PC-3 (cell line): ENCODE measurements at regions not wholly inside any gene's neighbourhood (a gene's known extent, or its start where the extent isn't known, plus 50 kb on each side); places are given as distances from the start of the nearest gene placed in this dataset.
A peak's percentile ranks its signal among the peaks of the same experiment; 100 is the strongest.

Experiments used
- ATAC-seq: fragments of 200-7000 bp; cut with Tn5 transposase; 2 replicates; pipeline ENCODE4 v1.9.1; 2020; ENCODE audit warnings: mild to moderate bottlenecking, moderate library complexity
- BruUV-seq: library from RNA; stranded (reverse); fragments of 400-500 nt; replicated peaks from 2 replicates; lab custom pipeline; 2021; lab: Mats Ljungman, UMichigan
- CTCF ChIA-PET: fragments of 300-600 bp; sonication (Branson Sonifier 250); formaldehyde crosslinking; loops from one replicate; lab custom pipeline; 2022; ENCODE audit warnings: antibody characterized with exemption; lab: Charles Lee
- POLR2A ChIA-PET: fragments of 300-600 bp; sonication (Branson Sonifier 250); formaldehyde crosslinking; loops from one replicate; lab custom pipeline; 2022; ENCODE audit warnings: antibody characterized with exemption; ENCODE audit not compliant: unreplicated experiment; lab: Charles Lee
- DNase-seq: peaks from one replicate; pipeline ENCODE4 v3.0.0-alpha.2; 2015
- H2AFZ ChIP-seq: fragments of 300-600 bp; sonication (generic); 2 replicates; pipeline ENCODE4 v1.6.0; 2016; ENCODE audit warnings: antibody characterized with exemption, low read length
- H3F3A ChIP-seq: fragments of 300-600 bp; sonication (generic); one replicate; pipeline ENCODE4 v1.6.0; 2017; ENCODE audit warnings: antibody characterized with exemption, low read length, control low read depth, mild to moderate bottlenecking; ENCODE audit not compliant: unreplicated experiment
- H3K27ac ChIP-seq: fragments of 300-600 bp; sonication (generic); 2 replicates; pipeline ENCODE4 v1.5.1; 2016; ENCODE audit warnings: mild to moderate bottlenecking, low read length
- H3K27me3 ChIP-seq: fragments of 300-600 bp; sonication (generic); 2 replicates; pipeline ENCODE4 v1.6.1; 2016; ENCODE audit warnings: low read length, mixed read lengths
- H3K36me3 ChIP-seq: fragments of 300-600 bp; sonication (generic); 2 replicates; pipeline ENCODE4 v1.6.1; 2016; ENCODE audit warnings: low read depth, mixed run types, low read length, mixed read lengths
- H3K4me1 ChIP-seq: fragments of 300-600 bp; sonication (generic); 2 replicates; pipeline ENCODE4 v1.5.1; 2016; ENCODE audit warnings: low read length; ENCODE audit not compliant: insufficient read depth
- H3K4me2 ChIP-seq: fragments of 300-600 bp; sonication (generic); 2 replicates; pipeline ENCODE4 v1.6.0; 2016; ENCODE audit warnings: low read length
- H3K4me3 ChIP-seq: fragments of 300-600 bp; sonication (generic); 2 replicates; pipeline ENCODE4 v1.5.1; 2016; ENCODE audit warnings: mild to moderate bottlenecking, low read length, mixed read lengths
- H3K79me2 ChIP-seq: fragments of 300-600 bp; sonication (generic); 2 replicates; pipeline ENCODE4 v1.6.1; 2017; ENCODE audit warnings: low read length, mixed read lengths
- H3K9ac ChIP-seq: fragments of 300-600 bp; sonication (generic); 2 replicates; pipeline ENCODE4 v1.6.0; 2016; ENCODE audit warnings: mild to moderate bottlenecking, low read length
- H3K9me2 ChIP-seq: fragments of 300-600 bp; sonication (generic); replicated peaks from 2 replicates; pipeline ENCODE4 v1.6.1; 2016; ENCODE audit warnings: mixed run types, low read length, mixed read lengths
- H3K9me3 ChIP-seq: fragments of 300-600 bp; sonication (generic); 2 replicates; pipeline ENCODE4 v1.6.1; 2016; ENCODE audit warnings: low read length, mixed read lengths
- H4K20me1 ChIP-seq: fragments of 300-600 bp; sonication (generic); 2 replicates; pipeline ENCODE4 v1.6.1; 2016; ENCODE audit warnings: low read length, mixed read lengths
- EZH2 ChIP-seq: fragments of 300-600 bp; sonication (generic); IDR thresholded peaks from one replicate; pipeline ENCODE4 v1.6.1; 2017; ENCODE audit warnings: antibody characterized with exemption, mild to moderate bottlenecking, low read length; ENCODE audit not compliant: unreplicated experiment
- EZH2phosphoT487 ChIP-seq: fragments of 300-600 bp; sonication (generic); IDR thresholded peaks from 2 replicates; pipeline ENCODE4 v1.6.1; 2018; ENCODE audit warnings: mild to moderate bottlenecking, antibody characterized with exemption, low read length, borderline replicate concordance
- intact Hi-C: fragments of 100-400 bp; cut with micrococcal nuclease; formaldehyde crosslinking; loops from 2 replicates; pipeline ENCODE4 v1.9.0; 2023
- TF ChIP-seq, protein P1 (sequence below): fragments of 300-600 bp; sonication (generic); conservative IDR thresholded peaks from 2 replicates; pipeline ENCODE4 v1.5.1; 2017; ENCODE audit warnings: antibody characterized with exemption, low read depth, mild to moderate bottlenecking, low read length

DNA sequence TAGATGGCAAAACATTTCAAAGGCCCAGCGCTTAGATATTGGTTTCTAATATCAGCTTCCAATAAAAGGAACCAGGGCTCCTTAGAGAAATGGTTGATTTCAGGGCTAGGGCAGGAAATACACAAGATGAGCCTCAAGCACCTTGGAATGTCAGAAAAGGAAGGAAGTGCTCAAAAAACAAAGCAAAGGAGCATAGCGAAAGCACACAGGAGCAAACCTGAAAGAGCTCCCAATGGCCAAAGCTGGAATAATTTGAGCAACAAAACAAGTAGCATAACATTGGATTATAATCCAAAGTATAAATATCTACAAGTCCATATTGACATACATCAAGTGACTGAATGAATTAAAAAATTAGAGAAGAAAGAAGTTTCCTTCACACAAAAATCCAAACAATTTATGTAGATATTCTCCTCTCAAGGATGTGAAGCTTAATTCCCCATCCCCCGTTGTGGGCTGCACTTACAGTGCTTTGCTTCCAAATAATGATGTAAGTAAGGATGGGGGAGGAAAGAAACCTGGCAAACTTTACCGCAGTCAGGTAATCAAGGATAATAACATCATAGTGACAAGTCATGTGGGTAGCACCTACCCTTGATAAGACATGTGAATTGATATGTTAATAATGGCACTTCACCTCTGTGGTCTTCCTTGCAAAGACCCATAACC lies 132.9 kb upstream of the DST start:
- Histone ChIP-seq H3K27me3 (no peaks in the 10 kb centered on the region), H4K20me1 (no peaks in the 10 kb centered on the region), H3K9ac (no peak overlapping the region), H3K4me1 (peaks cover 23% of the 10 kb centered on the region), H3K9me3 (no peaks in the 10 kb centered on the region), H3K79me2 (0 out of 2 replicates have a peak, but pooled peaks cover 4% of the 10 kb centered on the region), H3K36me3 (no peaks in the 10 kb centered on the region), H3K9me2 (no peaks in the 10 kb centered on the region), H3K4me2 (no peak overlapping the region), H3F3A (no peaks in the 10 kb centered on the region), H3K27ac (no peak overlapping the region), H3K4me3 (no peak overlapping the region), H2AFZ (no peak overlapping the region)
- TF ChIP-seq, protein P1, sequence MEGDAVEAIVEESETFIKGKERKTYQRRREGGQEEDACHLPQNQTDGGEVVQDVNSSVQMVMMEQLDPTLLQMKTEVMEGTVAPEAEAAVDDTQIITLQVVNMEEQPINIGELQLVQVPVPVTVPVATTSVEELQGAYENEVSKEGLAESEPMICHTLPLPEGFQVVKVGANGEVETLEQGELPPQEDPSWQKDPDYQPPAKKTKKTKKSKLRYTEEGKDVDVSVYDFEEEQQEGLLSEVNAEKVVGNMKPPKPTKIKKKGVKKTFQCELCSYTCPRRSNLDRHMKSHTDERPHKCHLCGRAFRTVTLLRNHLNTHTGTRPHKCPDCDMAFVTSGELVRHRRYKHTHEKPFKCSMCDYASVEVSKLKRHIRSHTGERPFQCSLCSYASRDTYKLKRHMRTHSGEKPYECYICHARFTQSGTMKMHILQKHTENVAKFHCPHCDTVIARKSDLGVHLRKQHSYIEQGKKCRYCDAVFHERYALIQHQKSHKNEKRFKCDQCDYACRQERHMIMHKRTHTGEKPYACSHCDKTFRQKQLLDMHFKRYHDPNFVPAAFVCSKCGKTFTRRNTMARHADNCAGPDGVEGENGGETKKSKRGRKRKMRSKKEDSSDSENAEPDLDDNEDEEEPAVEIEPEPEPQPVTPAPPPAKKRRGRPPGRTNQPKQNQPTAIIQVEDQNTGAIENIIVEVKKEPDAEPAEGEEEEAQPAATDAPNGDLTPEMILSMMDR, result no peak
- TF ChIP-seq EZH2phosphoT487, result no peak
- no peak for TF ChIP-seq EZH2
- POLR2A ChIA-PET, result no interaction called here
- intact Hi-C loops, result no loop called here
- CTCF ChIA-PET, result no interaction called here
- no peak for ATAC-seq
- DNase-seq, result no peak
- BruUV-seq, result no TSS peak

DNA sequence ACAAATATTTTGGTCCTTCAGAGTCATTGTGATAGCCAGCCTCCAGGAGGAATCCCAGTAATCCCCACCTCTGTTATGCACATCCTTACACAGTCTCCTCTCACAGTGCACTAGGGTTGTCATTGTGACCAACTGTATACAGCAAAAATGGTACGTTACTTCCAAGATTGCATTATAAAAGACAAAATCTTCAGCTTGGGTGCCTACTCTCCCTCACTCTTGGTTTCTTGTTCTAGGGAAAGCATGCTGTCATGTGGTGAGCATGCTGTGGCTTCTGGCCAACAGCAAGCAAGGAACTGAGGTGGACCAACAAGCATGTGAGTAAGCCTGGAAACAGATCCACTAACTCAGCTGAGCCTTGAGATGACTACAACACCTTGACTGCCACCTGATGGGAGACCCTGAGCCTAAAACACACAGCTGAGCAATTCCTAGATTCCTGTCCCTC lies 130.1 kb upstream of the DST start:
- H3K4me1 ChIP-seq, result peaks cover 23% of the 10 kb centered on the region
- H3K9me2 ChIP-seq, result no peaks in the 10 kb centered on the region
- no peaks in the 10 kb centered on the region for H3K27me3 ChIP-seq
- no peak overlapping the region for H3K9ac ChIP-seq
- peak; percentile 85 for ATAC-seq
- H4K20me1 ChIP-seq, result no peaks in the 10 kb centered on the region
- H3K36me3 ChIP-seq, result no peaks in the 10 kb centered on the region
- peak overlapping the region; percentile 36 for H3K27ac ChIP-seq
- H3K4me2 ChIP-seq, result 0 out of 2 replicates have a peak overlapping the region, but pooled peaks have one; percentile 12
- CTCF ChIA-PET, result no interaction called here
- H3K9me3 ChIP-seq, result no peaks in the 10 kb centered on the region
- no TSS peak for BruUV-seq
- no peak overlapping the region for H2AFZ ChIP-seq
- TF ChIP-seq, protein P1, result peak; percentile 41
- TF ChIP-seq EZH2phosphoT487, result no peak
- POLR2A ChIA-PET, result no interaction called here
- intact Hi-C loops, result no loop called here
- DNase-seq, result peak; percentile 83
- H3F3A ChIP-seq, result no peaks in the 10 kb centered on the region
- H3K79me2 ChIP-seq, result peaks cover 30% of the 10 kb centered on the region; the same call in 1 of the 2 replicates
- no peak overlapping the region for H3K4me3 ChIP-seq

DNA sequence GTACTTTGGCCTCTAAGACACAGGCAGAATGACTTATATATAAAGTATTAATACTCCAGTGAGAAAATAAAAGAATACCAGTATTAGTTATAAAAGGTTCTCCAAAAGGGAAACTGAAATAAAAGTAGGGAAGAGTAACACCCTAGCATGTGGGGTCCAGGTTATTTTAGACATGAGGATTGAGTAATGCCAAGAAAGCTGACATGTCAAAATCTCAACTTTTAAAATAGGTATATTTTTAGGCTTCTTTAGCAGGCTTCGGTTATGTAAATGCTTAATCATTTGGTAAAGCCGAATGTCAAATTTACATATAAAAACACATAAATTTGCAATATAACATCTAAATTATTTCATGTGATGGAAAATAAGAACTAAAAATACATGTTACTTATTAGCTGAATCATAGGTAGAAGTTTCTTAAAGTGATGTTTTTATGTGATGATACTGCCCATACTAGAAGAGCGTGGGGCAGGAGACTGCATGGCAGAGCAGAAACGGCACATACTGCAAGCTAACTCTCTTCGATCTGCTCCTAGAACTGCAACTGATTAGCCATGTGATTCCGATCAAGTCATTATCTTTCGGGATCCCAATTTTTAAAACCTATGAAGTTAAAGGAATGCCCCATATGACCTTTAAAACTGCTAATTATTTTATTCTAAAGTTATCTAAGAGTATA lies 129.4 kb upstream of the DST start:
- DNase-seq (no peak), ATAC-seq (no peak)
- CTCF ChIA-PET, result no interaction called here
- no peaks in the 10 kb centered on the region for H3K27me3 ChIP-seq
- H4K20me1 ChIP-seq, result no peaks in the 10 kb centered on the region
- no peaks in the 10 kb centered on the region for H3K36me3 ChIP-seq
- intact Hi-C loops, result no loop called here
- no peak overlapping the region for H3K27ac ChIP-seq
- H3K79me2 ChIP-seq, result peaks cover 33% of the 10 kb centered on the region; the same call in 1 of the 2 replicates
- no peak overlapping the region for H3K9ac ChIP-seq
- H2AFZ ChIP-seq, result no peak overlapping the region
- H3K9me3 ChIP-seq, result no peaks in the 10 kb centered on the region
- H3K9me2 ChIP-seq, result no peaks in the 10 kb centered on the region
- TF ChIP-seq, protein P1, result no peak
- TF ChIP-seq EZH2phosphoT487 (no peak), EZH2 (no peak)
- no peak overlapping the region for H3K4me3 ChIP-seq
- no TSS peak for BruUV-seq
- peaks cover 26% of the 10 kb centered on the region for H3K4me1 ChIP-seq
- H3K4me2 ChIP-seq, result no peak overlapping the region
- POLR2A ChIA-PET, result no interaction called here
- H3F3A ChIP-seq, result no peaks in the 10 kb centered on the region
